ENCODE measurements at regions not wholly inside any gene's neighbourhood (a gene's known extent, or its start where the extent isn't known, plus 50 kb on each side); places are given as distances from the start of the nearest gene placed in this dataset.

DNA sequence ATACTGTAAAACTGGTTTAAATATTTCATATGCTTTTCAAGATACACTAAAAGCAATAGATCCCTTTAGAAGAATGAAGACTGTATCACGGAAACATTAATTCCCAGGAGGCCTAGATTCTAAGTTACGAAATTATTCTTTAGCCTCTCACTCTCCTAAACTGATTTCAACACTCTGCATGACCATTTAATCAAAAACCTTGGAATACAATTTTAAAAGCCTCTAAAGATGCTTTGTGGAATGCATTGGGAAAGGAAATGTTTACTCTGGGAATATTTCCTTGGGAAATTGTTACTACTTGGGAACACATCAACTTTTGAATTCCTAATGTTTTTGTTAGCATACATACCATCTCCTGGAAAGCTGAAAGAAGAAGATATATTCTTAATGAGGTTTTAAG lies 255.7 kb upstream of the FAR2 start:
- Histone ChIP-seq H3K4me1 (ENCODE audit: control insufficient read depth, extremely low read depth, insufficient read depth, low read length) (no peaks in the 10 kb centered on the region), H3K36me3 (ENCODE audit: control insufficient read depth in 2 of 2, extremely low read depth in 1 of 2, insufficient read depth in 2 of 2, low read length in 2 of 2) (no peaks in the 10 kb centered on the region), H3K79me2 (ENCODE audit: control insufficient read depth, insufficient read depth, low read length) (no peaks in the 10 kb centered on the region), H3K4me2 (ENCODE audit: control insufficient read depth, extremely low read depth, insufficient read depth, low read depth, low read length) (no peak overlapping the region), H3K9me3 (ENCODE audit: control insufficient read depth, low read depth, low read length) (no peaks in the 10 kb centered on the region), H3K27ac (ENCODE audit: control insufficient read depth, insufficient read depth, low read length) (no peak overlapping the region), H3K9ac (ENCODE audit: control insufficient read depth, extremely low read depth, insufficient read depth, low read length) (no peak overlapping the region), H2AFZ (ENCODE audit: control insufficient read depth, low read length) (no peak overlapping the region), H3K9me1 (ENCODE audit: control insufficient read depth, extremely low read depth, insufficient read depth, low read length) (no peaks in the 10 kb centered on the region), H3K4me3 (ENCODE audit: control insufficient read depth in 2 of 3, extremely low read depth in 1 of 3, insufficient read depth in 2 of 3, low read depth in 1 of 3, low read length in 3 of 3) (no peak overlapping the region), H4K20me1 (ENCODE audit: control insufficient read depth, extremely low read depth, insufficient read depth, low read length) (no peaks in the 10 kb centered on the region), H3K27me3 (ENCODE audit: control insufficient read depth, extremely low read depth, insufficient read depth, low read length) (no peaks in the 10 kb centered on the region)
- TF ChIP-seq EZH2 (IDR thresholded peaks at IDR 0.05; ENCODE audit: low read length) = no peak
- TF ChIP-seq, protein P1, sequence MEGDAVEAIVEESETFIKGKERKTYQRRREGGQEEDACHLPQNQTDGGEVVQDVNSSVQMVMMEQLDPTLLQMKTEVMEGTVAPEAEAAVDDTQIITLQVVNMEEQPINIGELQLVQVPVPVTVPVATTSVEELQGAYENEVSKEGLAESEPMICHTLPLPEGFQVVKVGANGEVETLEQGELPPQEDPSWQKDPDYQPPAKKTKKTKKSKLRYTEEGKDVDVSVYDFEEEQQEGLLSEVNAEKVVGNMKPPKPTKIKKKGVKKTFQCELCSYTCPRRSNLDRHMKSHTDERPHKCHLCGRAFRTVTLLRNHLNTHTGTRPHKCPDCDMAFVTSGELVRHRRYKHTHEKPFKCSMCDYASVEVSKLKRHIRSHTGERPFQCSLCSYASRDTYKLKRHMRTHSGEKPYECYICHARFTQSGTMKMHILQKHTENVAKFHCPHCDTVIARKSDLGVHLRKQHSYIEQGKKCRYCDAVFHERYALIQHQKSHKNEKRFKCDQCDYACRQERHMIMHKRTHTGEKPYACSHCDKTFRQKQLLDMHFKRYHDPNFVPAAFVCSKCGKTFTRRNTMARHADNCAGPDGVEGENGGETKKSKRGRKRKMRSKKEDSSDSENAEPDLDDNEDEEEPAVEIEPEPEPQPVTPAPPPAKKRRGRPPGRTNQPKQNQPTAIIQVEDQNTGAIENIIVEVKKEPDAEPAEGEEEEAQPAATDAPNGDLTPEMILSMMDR (optimal IDR thresholded peaks at IDR 0.05 in 1 of 3, IDR thresholded peaks at IDR 0.05 in 1 of 3, conservative IDR thresholded peaks at IDR 0.05 in 1 of 3; ENCODE audit: extremely low read depth in 1 of 3, insufficient read depth in 2 of 3, low read length in 3 of 3) = no peak
- FAIRE-seq = no peak
- dilution Hi-C loops (cut with MboI; ENCODE audit: extremely low pct_ligation_motif_present, low sequenced_read_pairs) = no loop called here
- DNase-seq (ENCODE audit: low read depth, low spot score) = no peak

DNA sequence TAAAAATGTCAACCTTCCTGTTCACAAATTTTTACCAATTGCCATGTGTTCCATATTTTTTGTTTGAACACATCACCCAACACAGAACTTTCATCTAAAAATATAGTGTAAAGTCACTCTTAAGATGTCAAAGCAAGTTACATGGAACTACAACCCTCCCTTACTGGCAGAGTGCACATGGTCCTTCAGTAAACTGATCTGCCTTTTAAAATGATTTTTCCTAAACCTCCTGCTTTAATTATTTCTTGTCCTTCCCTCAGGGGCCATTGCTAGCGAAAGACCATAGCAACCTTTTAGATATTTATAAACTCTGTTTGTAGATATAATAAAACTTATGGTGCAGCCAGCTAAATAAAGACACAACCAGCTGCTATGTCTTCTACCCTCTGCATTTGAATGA lies 255.2 kb upstream of the FAR2 start:
- Histone ChIP-seq H2AFZ (ENCODE audit: control insufficient read depth, low read length) (no peak overlapping the region), H3K4me2 (ENCODE audit: control insufficient read depth, extremely low read depth, insufficient read depth, low read depth, low read length) (no peak overlapping the region), H3K9ac (ENCODE audit: control insufficient read depth, extremely low read depth, insufficient read depth, low read length) (no peak overlapping the region), H3K79me2 (ENCODE audit: control insufficient read depth, insufficient read depth, low read length) (no peaks in the 10 kb centered on the region), H3K36me3 (ENCODE audit: control insufficient read depth in 2 of 2, extremely low read depth in 1 of 2, insufficient read depth in 2 of 2, low read length in 2 of 2) (no peaks in the 10 kb centered on the region), H3K9me3 (ENCODE audit: control insufficient read depth, low read depth, low read length) (peaks cover 3% of the 10 kb centered on the region), H3K27ac (ENCODE audit: control insufficient read depth, insufficient read depth, low read length) (no peak overlapping the region), H3K27me3 (ENCODE audit: control insufficient read depth, extremely low read depth, insufficient read depth, low read length) (no peaks in the 10 kb centered on the region), H4K20me1 (ENCODE audit: control insufficient read depth, extremely low read depth, insufficient read depth, low read length) (no peaks in the 10 kb centered on the region), H3K4me1 (ENCODE audit: control insufficient read depth, extremely low read depth, insufficient read depth, low read length) (no peaks in the 10 kb centered on the region), H3K9me1 (ENCODE audit: control insufficient read depth, extremely low read depth, insufficient read depth, low read length) (no peaks in the 10 kb centered on the region), H3K4me3 (ENCODE audit: control insufficient read depth in 2 of 3, extremely low read depth in 1 of 3, insufficient read depth in 2 of 3, low read depth in 1 of 3, low read length in 3 of 3) (no peak overlapping the region)
- TF ChIP-seq, protein P1 (optimal IDR thresholded peaks at IDR 0.05 in 1 of 3, IDR thresholded peaks at IDR 0.05 in 1 of 3, conservative IDR thresholded peaks at IDR 0.05 in 1 of 3; ENCODE audit: extremely low read depth in 1 of 3, insufficient read depth in 2 of 3, low read length in 3 of 3) = no peak
- no peak for TF ChIP-seq EZH2 (IDR thresholded peaks at IDR 0.05; ENCODE audit: low read length)
- FAIRE-seq = no peak
- dilution Hi-C loops (cut with MboI; ENCODE audit: extremely low pct_ligation_motif_present, low sequenced_read_pairs) = no loop called here
- DNase-seq (ENCODE audit: low read depth, low spot score) = no peak

Data from keratinocyte (primary cell).